ENCODE measurements at regions not wholly inside any gene's neighbourhood (a gene's known extent, or its start where the extent isn't known, plus 50 kb on each side); places are given as distances from the start of the nearest gene placed in this dataset.
"Not testable (repeated sequence)": the region's sequence is repeated elsewhere in the genome, so short reads cannot be mapped to it uniquely, and the experiment has no call there.

DNA sequence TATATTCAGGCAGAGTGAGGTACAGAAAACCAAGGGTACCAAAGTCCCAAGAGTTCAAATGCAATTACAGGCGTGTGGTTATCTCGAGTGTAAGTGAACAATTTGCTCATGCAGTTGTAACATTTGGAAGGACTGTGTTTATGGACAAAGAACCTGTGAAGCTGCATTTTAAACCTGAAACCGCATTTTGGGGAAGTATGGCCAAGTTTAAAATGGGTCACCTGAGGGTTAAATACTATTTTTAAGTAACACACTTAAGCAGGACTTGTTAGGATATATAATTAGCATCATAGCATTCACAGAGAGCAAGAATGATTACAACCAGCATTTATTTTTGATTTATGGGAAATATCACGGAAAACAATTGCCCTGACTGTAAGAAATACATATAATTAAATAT is 79.1 kb upstream of the LCORL start:
- Histone ChIP-seq H3K27ac (ENCODE audit: low read depth, low read length, poor library complexity, severe bottlenecking) (no peak overlapping the region), H3K9me3 (ENCODE audit: low read depth, low read length, poor library complexity, severe bottlenecking) (no peaks in the 10 kb centered on the region), H3K27me3 (replicated peaks; ENCODE audit: insufficient read depth, low read depth, low read length, poor library complexity) (no peaks in the 10 kb centered on the region), H3K4me3 (ENCODE audit: low read depth, low read length, poor library complexity, severe bottlenecking) (no peak overlapping the region), H3K36me3 (ENCODE audit: insufficient read depth, low read length, poor library complexity, severe bottlenecking) (no peaks in the 10 kb centered on the region), H3K4me1 (ENCODE audit: insufficient read depth, low read length, poor library complexity, severe bottlenecking) (no peaks in the 10 kb centered on the region)
- intact Hi-C loops (cut with micrococcal nuclease; ENCODE audit: unreplicated experiment): no loop called here
- no TSS peak for BruUV-seq (replicated peaks)
- ChIA-PET CTCF (no interaction called here), POLR2A (ENCODE audit: low non-redundant PET) (no interaction called here)
- DNase-seq (ENCODE audit: low spot score): no peak
- TF ChIP-seq EZH2 (IDR thresholded peaks at IDR 0.05; ENCODE audit: borderline replicate concordance, low read depth, low read length, poor library complexity, severe bottlenecking): no peak
- TF ChIP-seq, protein P1, sequence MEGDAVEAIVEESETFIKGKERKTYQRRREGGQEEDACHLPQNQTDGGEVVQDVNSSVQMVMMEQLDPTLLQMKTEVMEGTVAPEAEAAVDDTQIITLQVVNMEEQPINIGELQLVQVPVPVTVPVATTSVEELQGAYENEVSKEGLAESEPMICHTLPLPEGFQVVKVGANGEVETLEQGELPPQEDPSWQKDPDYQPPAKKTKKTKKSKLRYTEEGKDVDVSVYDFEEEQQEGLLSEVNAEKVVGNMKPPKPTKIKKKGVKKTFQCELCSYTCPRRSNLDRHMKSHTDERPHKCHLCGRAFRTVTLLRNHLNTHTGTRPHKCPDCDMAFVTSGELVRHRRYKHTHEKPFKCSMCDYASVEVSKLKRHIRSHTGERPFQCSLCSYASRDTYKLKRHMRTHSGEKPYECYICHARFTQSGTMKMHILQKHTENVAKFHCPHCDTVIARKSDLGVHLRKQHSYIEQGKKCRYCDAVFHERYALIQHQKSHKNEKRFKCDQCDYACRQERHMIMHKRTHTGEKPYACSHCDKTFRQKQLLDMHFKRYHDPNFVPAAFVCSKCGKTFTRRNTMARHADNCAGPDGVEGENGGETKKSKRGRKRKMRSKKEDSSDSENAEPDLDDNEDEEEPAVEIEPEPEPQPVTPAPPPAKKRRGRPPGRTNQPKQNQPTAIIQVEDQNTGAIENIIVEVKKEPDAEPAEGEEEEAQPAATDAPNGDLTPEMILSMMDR (conservative IDR thresholded peaks at IDR 0.05; ENCODE audit: low read depth, low read length): no peak

DNA sequence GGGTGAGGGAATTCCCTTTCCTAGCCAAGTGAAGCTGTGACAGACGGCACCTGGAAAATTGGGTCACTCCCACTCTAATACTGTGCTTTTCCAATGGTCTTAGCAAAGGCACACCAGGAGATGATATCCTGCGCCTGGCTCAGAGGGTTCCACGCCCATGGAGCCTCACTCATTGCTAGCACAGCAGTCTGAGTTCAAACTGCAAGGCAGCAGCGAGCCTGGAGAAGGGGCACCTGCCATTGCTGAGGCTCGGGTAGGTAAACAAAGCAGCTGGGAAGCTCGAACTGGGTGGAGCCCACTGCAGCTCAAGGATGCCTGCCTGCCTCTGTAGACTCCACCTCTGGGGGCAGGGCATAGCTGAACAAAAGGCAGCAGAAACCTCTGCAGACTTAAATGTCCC is 68.9 kb upstream of the LCORL start:
- H3K27ac ChIP-seq (ENCODE audit: low read depth, low read length, poor library complexity, severe bottlenecking); DNase-seq (ENCODE audit: low spot score); H3K27me3 ChIP-seq (replicated peaks; ENCODE audit: insufficient read depth, low read depth, low read length, poor library complexity); H3K36me3 ChIP-seq (ENCODE audit: insufficient read depth, low read length, poor library complexity, severe bottlenecking); BruUV-seq (replicated peaks); H3K9me3 ChIP-seq (ENCODE audit: low read depth, low read length, poor library complexity, severe bottlenecking); POLR2A ChIA-PET (ENCODE audit: low non-redundant PET); intact Hi-C loops (cut with micrococcal nuclease; ENCODE audit: unreplicated experiment); CTCF ChIA-PET; H3K4me3 ChIP-seq (ENCODE audit: low read depth, low read length, poor library complexity, severe bottlenecking); H3K4me1 ChIP-seq (ENCODE audit: insufficient read depth, low read length, poor library complexity, severe bottlenecking): not testable (repeated sequence)

DNA sequence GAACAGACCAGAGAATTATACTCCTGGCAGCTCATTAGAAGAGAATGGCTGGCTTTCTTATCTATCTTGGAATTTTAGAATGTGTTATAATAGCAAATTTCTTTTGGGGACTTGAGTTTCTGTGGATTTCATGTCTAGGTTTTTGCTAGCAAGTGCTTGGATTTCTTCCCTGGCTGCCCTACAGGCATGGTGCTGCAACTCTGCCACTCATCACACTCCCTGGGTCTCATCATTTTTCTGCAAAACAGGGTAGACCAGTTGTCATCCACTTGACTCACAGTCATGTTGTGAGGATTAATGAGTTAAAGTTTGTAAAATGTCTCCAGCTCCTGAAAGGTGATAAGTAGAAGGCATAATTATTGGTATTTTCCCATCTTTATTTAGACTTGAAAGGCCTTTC is 60.7 kb upstream of the LCORL start:
- POLR2A ChIA-PET (ENCODE audit: low non-redundant PET): no interaction called here
- DNase-seq (ENCODE audit: low spot score): no peak
- no TSS peak for BruUV-seq (replicated peaks)
- no peaks in the 10 kb centered on the region for H3K36me3 ChIP-seq (ENCODE audit: insufficient read depth, low read length, poor library complexity, severe bottlenecking)
- no peaks in the 10 kb centered on the region for H3K9me3 ChIP-seq (ENCODE audit: low read depth, low read length, poor library complexity, severe bottlenecking)
- no peaks in the 10 kb centered on the region for H3K27me3 ChIP-seq (replicated peaks; ENCODE audit: insufficient read depth, low read depth, low read length, poor library complexity)
- TF ChIP-seq, protein P1 (conservative IDR thresholded peaks at IDR 0.05; ENCODE audit: low read depth, low read length): no peak
- no peak for TF ChIP-seq EZH2 (IDR thresholded peaks at IDR 0.05; ENCODE audit: borderline replicate concordance, low read depth, low read length, poor library complexity, severe bottlenecking)
- H3K4me3 ChIP-seq (ENCODE audit: low read depth, low read length, poor library complexity, severe bottlenecking): no peak overlapping the region
- intact Hi-C loops (cut with micrococcal nuclease; ENCODE audit: unreplicated experiment): no loop called here
- H3K4me1 ChIP-seq (ENCODE audit: insufficient read depth, low read length, poor library complexity, severe bottlenecking): no peaks in the 10 kb centered on the region
- CTCF ChIA-PET: no interaction called here
- no peak overlapping the region for H3K27ac ChIP-seq (ENCODE audit: low read depth, low read length, poor library complexity, severe bottlenecking)

DNA sequence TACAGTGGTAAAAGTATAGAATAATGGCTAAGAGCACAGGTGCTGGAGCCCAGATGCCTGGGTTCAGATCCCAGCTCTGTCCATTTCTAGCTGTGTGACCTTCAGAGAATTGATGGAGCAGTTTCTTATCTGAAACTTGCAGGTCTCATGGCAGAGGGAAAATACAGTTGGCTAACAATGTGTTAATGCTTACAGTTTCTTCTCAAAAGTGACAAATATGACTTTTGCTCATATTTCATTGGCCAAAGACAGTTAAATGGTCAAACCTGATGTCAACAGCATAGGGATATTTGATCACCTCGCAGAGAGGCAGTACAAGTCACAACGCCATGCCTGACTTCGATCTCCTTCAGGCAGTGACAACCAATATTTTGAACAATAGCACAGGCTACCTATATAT is 60.2 kb upstream of the LCORL start:
- H3K4me1 ChIP-seq (ENCODE audit: insufficient read depth, low read length, poor library complexity, severe bottlenecking): no peaks in the 10 kb centered on the region
- H3K9me3 ChIP-seq (ENCODE audit: low read depth, low read length, poor library complexity, severe bottlenecking): no peaks in the 10 kb centered on the region
- no TSS peak for BruUV-seq (replicated peaks)
- no peaks in the 10 kb centered on the region for H3K36me3 ChIP-seq (ENCODE audit: insufficient read depth, low read length, poor library complexity, severe bottlenecking)
- no peak overlapping the region for H3K27ac ChIP-seq (ENCODE audit: low read depth, low read length, poor library complexity, severe bottlenecking)
- TF ChIP-seq EZH2 (IDR thresholded peaks at IDR 0.05; ENCODE audit: borderline replicate concordance, low read depth, low read length, poor library complexity, severe bottlenecking): no peak
- ChIA-PET CTCF (no interaction called here), POLR2A (ENCODE audit: low non-redundant PET) (no interaction called here)
- no peak overlapping the region for H3K4me3 ChIP-seq (ENCODE audit: low read depth, low read length, poor library complexity, severe bottlenecking)
- intact Hi-C loops (cut with micrococcal nuclease; ENCODE audit: unreplicated experiment): no loop called here
- DNase-seq (ENCODE audit: low spot score): no peak
- H3K27me3 ChIP-seq (replicated peaks; ENCODE audit: insufficient read depth, low read depth, low read length, poor library complexity): no peaks in the 10 kb centered on the region
